Keratinocyte (primary cell): ENCODE measurements at regions not wholly inside any gene's neighbourhood (a gene's known extent, or its start where the extent isn't known, plus 50 kb on each side); places are given as distances from the start of the nearest gene placed in this dataset.

Experiments used
- DNase-seq: peaks from one replicate; pipeline ENCODE4 v3.0.0-alpha.2; 2011; ENCODE audit warnings: low read depth, missing footprints, low spot score
- FAIRE-seq: peaks from 2 replicates; lab custom pipeline; 2011; peaks lifted over from hg19 to GRCh38; lab: Jason Lieb, UNC
- H2AFZ ChIP-seq: 2 replicates; pipeline ENCODE4 v1.6.0; 2012; ENCODE audit warnings: low read length, control low read depth, inconsistent platforms; ENCODE audit not compliant: control insufficient read depth
- H3K27ac ChIP-seq: 2 replicates; pipeline ENCODE4 v1.5.1; 2011; ENCODE audit warnings: low read length; ENCODE audit not compliant: control insufficient read depth, insufficient read depth
- H3K27me3 ChIP-seq: 3 replicates; pipeline ENCODE4 v1.6.0; 2011; ENCODE audit warnings: low read length; ENCODE audit not compliant: control insufficient read depth, insufficient read depth; ENCODE audit errors: extremely low read depth
- H3K36me3 ChIP-seq, 2 experiments: 2 replicates in 1 of 2; 3 replicates in 1 of 2; pipeline ENCODE4 v1.5.1; 2011; ENCODE audit warnings: low read length in 2 of 2, mild to moderate bottlenecking in 1 of 2; ENCODE audit not compliant: control insufficient read depth in 2 of 2, insufficient read depth in 2 of 2; ENCODE audit errors: extremely low read depth in 1 of 2
- H3K4me1 ChIP-seq: 3 replicates; pipeline ENCODE4 v1.5.1; 2011; ENCODE audit warnings: low read length; ENCODE audit not compliant: control insufficient read depth, insufficient read depth; ENCODE audit errors: extremely low read depth
- H3K4me2 ChIP-seq: 3 replicates; pipeline ENCODE4 v1.6.0; 2011; ENCODE audit warnings: low read depth, low read length; ENCODE audit not compliant: control insufficient read depth, insufficient read depth; ENCODE audit errors: extremely low read depth
- H3K4me3 ChIP-seq, 3 experiments: fragments of 200-600 bp in 1 of 3; sonication (generic) in 1 of 3; 2 replicates in 2 of 3; 3 replicates in 1 of 3; pipeline ENCODE4 v1.5.1; 2011 to 2016; ENCODE audit warnings: low read length in 3 of 3, mild to moderate bottlenecking in 3 of 3, control low read depth in 2 of 3, inconsistent platforms in 1 of 3, low read depth in 1 of 3, mixed read lengths in 1 of 3, mixed run types in 1 of 3, moderate library complexity in 1 of 3; ENCODE audit not compliant: control insufficient read depth in 2 of 3, insufficient read depth in 2 of 3; ENCODE audit errors: extremely low read depth in 1 of 3
- H3K79me2 ChIP-seq: 2 replicates; pipeline ENCODE4 v1.6.0; 2012; ENCODE audit warnings: low read length; ENCODE audit not compliant: control insufficient read depth, insufficient read depth
- H3K9ac ChIP-seq: 3 replicates; pipeline ENCODE4 v1.6.0; 2011; ENCODE audit warnings: low read length; ENCODE audit not compliant: control insufficient read depth, insufficient read depth; ENCODE audit errors: extremely low read depth
- H3K9me1 ChIP-seq: 3 replicates; pipeline ENCODE4 v1.6.0; 2011; ENCODE audit warnings: low read length; ENCODE audit not compliant: control insufficient read depth, insufficient read depth; ENCODE audit errors: extremely low read depth
- H3K9me3 ChIP-seq: 2 replicates; pipeline ENCODE4 v1.5.1; 2012; ENCODE audit warnings: low read depth, low read length; ENCODE audit not compliant: control insufficient read depth
- H4K20me1 ChIP-seq: 3 replicates; pipeline ENCODE4 v1.6.0; 2011; ENCODE audit warnings: low read length; ENCODE audit not compliant: control insufficient read depth, insufficient read depth; ENCODE audit errors: extremely low read depth
- EZH2 ChIP-seq: IDR thresholded peaks from one replicate; pipeline ENCODE4 v1.6.1; 2012; ENCODE audit warnings: inconsistent platforms, mild to moderate bottlenecking, low read length, moderate library complexity
- dilution Hi-C: fragments of 300-500 bp; cut with MboI; formaldehyde crosslinking; loops from one replicate; pipeline ENCODE4 v1.7.0; 2020; ENCODE audit warnings: low sequenced_read_pairs; ENCODE audit not compliant: extremely low pct_ligation_motif_present
- TF ChIP-seq, protein P1 (sequence below), 3 experiments: IDR thresholded peaks in 1 of 3; conservative IDR thresholded peaks in 1 of 3; optimal IDR thresholded peaks in 1 of 3; 2 replicates in 2 of 3; 3 replicates in 1 of 3; pipeline versions ENCODE3 to v1.5.1; 2011; ENCODE audit warnings: low read length in 3 of 3, mild to moderate bottlenecking in 3 of 3, moderate library complexity in 2 of 3, control low read depth in 1 of 3, inconsistent platforms in 1 of 3; ENCODE audit not compliant: insufficient read depth in 2 of 3; ENCODE audit errors: extremely low read depth in 1 of 3

DNA sequence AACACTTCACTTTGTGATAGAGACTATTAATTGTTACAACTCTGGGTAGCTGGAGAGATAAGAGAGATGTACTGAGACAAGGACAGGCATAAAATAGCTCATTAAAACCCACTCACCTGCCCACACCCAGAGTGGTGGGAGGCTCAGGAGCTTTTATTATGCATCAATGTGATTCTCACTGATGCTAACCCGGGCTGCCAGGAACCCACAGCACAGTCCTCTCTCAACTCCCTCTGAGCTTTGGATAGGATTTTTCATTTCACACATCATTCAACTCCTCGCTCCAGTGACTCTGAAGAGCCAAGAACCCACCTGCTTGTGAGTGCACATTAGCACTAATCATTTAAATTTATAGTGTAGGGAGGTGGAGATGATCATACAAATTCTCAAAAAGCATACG is 827.9 kb downstream of the FLRT2 start:
- no peak overlapping the region for H3K4me3 ChIP-seq
- no peak for FAIRE-seq
- no peak for TF ChIP-seq EZH2
- TF ChIP-seq, protein P1, sequence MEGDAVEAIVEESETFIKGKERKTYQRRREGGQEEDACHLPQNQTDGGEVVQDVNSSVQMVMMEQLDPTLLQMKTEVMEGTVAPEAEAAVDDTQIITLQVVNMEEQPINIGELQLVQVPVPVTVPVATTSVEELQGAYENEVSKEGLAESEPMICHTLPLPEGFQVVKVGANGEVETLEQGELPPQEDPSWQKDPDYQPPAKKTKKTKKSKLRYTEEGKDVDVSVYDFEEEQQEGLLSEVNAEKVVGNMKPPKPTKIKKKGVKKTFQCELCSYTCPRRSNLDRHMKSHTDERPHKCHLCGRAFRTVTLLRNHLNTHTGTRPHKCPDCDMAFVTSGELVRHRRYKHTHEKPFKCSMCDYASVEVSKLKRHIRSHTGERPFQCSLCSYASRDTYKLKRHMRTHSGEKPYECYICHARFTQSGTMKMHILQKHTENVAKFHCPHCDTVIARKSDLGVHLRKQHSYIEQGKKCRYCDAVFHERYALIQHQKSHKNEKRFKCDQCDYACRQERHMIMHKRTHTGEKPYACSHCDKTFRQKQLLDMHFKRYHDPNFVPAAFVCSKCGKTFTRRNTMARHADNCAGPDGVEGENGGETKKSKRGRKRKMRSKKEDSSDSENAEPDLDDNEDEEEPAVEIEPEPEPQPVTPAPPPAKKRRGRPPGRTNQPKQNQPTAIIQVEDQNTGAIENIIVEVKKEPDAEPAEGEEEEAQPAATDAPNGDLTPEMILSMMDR (optimal IDR thresholded peaks at IDR 0.05 in 1 of 3, IDR thresholded peaks at IDR 0.05 in 1 of 3, conservative IDR thresholded peaks at IDR 0.05 in 1 of 3; ENCODE audit: extremely low read depth in 1 of 3, insufficient read depth in 2 of 3, low read length in 3 of 3) = no peak
- H3K27me3 ChIP-seq = no peaks in the 10 kb centered on the region
- no peaks in the 10 kb centered on the region for H3K4me1 ChIP-seq
- no peak overlapping the region for H3K9ac ChIP-seq
- no peaks in the 10 kb centered on the region for H3K79me2 ChIP-seq
- H3K9me3 ChIP-seq = no peaks in the 10 kb centered on the region
- no peak overlapping the region for H2AFZ ChIP-seq
- H3K27ac ChIP-seq = no peak overlapping the region
- no peaks in the 10 kb centered on the region for H3K36me3 ChIP-seq
- no peaks in the 10 kb centered on the region for H3K9me1 ChIP-seq
- DNase-seq = no peak
- dilution Hi-C loops = no loop called here
- no peaks in the 10 kb centered on the region for H4K20me1 ChIP-seq
- no peak overlapping the region for H3K4me2 ChIP-seq

DNA sequence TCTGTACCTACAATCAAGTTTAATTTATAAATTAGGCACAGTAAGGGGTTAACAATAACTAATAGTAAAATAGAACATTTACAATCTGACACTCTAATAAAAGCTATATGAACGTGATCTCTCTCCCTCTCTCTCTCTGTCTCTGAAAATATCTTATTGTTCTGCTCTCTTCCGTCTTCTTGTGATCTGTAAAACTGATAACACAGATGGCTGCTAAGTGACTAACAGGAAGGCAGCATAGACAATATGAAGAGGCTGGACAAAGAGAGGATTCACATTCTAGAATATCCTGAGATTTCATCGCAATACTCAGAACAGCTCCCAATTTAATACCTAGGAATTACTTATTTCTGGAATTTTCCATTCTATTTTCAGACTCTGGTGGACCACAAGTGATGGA is 827.2 kb downstream of the FLRT2 start:
- Histone ChIP-seq H3K4me3 (no peak overlapping the region), H3K9me1 (no peaks in the 10 kb centered on the region), H3K4me1 (no peaks in the 10 kb centered on the region), H3K79me2 (no peaks in the 10 kb centered on the region), H3K36me3 (no peaks in the 10 kb centered on the region), H3K9ac (no peak overlapping the region), H3K9me3 (no peaks in the 10 kb centered on the region), H3K27ac (no peak overlapping the region), H2AFZ (no peak overlapping the region), H3K4me2 (no peak overlapping the region), H4K20me1 (no peaks in the 10 kb centered on the region), H3K27me3 (no peaks in the 10 kb centered on the region)
- dilution Hi-C loops = no loop called here
- DNase-seq (no peak), FAIRE-seq (no peak)
- TF ChIP-seq EZH2 = no peak
- TF ChIP-seq, protein P1 (optimal IDR thresholded peaks at IDR 0.05 in 1 of 3, IDR thresholded peaks at IDR 0.05 in 1 of 3, conservative IDR thresholded peaks at IDR 0.05 in 1 of 3; ENCODE audit: extremely low read depth in 1 of 3, insufficient read depth in 2 of 3, low read length in 3 of 3) = no peak
